Left renal cortex interstitium (tissue), 4 donors: ENCODE measurements at regions not wholly inside any gene's neighbourhood (a gene's known extent, or its start where the extent isn't known, plus 50 kb on each side); places are given as distances from the start of the nearest gene placed in this dataset.
"Not testable (repeated sequence)": the region's sequence is repeated elsewhere in the genome, so short reads cannot be mapped to it uniquely, and the experiment has no call there.

Experiments
- DNase-seq, 4 donors: peaks; one replicate each; pipeline ENCODE4 v3.0.0-alpha.2; 2013; ENCODE audit warnings: low read depth in 4 of 4, low spot score in 2 of 4, missing footprints in 1 of 4

DNA sequence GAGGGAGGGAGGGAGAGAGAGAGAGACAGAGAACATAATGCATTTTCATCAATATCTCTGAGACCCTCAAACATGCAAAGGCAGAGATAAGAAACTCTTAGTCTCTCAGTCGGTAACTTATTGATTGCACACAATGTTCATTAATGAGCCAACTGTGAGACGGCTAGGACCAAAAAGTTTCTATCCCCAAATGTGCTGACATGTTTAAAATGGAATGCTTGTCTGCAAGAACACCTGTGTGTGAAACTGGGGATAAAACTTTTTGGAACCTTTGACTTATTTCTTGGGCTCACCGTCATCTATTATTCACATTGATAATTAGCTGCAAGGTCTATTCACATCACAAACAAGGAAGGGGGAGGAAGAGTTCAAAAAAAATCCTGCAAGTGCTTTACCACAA lies 477.9 kb downstream of the STIM2 start:
- no peak for DNase-seq

DNA sequence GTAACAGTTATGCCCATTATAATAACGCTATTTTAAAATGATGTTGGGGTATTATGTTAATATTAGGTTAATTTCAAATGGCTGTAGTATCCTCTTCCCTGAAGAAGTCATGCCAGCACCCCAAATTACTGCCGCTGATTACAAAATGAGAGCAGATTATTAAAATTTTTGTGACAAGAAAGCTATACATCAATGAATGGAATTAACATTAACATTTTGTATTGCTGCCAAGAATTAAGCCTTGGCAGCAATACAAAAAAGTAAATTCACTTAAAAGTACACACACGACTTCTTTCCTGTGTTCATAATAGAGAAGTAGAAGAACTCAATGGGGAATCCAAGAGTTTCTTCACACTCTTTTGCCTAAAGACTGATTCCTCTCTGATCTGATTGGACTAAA lies 482.8 kb downstream of the STIM2 start:
- DNase-seq: no peak

DNA sequence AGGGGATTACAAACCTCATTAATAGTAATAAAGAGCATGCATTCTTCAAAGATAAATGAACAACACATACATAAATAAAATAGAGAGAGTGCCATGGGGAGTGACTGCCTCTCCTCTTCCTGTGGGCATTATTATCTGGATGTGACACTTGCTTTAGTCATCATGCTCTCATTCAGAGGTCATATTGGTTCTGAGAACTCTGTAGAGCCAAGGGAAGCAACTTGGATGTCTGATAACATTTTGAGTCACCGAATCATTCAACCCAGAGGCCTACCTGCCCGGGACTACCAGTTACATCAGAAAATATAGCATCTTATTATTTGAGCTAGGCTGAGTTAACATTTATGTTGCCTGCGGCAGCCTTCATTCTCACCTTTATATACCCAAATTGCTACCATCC lies 489.5 kb downstream of the STIM2 start:
- no peak for DNase-seq

DNA sequence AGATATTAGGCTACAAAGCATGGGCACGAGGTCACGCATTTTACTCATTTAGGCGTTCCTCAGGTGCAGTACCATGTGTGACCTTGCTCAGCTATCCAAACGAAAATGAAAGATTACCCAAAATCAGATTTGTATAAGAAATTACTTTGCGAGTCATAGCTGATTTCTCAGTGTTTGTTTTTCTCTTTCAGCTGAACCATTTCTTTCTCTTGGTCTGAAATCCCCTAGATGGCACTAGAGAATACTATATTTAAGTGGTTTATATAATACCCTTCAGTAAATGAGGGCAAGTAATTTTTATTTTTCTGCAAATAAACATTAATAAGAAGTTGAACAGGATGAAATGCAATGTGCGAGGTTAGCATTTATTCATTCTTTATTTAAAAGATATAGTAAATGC lies 496.6 kb downstream of the STIM2 start:
- no peak for DNase-seq

- no peak for DNase-seq
These were observed 497.6 kb downstream of the STIM2 start for GRCh38 chr4:27358269-27358668.

GRCh38 chr4:27360131-27360530 lies 499.5 kb downstream of the STIM2 start:
- DNase-seq: no peak

GRCh38 chr4:27360790-27361267 lies 500.2 kb downstream of the STIM2 start:
- DNase-seq: no peak

GRCh38 chr4:27364509-27364908 lies 503.9 kb downstream of the STIM2 start:
- no peak for DNase-seq

DNA sequence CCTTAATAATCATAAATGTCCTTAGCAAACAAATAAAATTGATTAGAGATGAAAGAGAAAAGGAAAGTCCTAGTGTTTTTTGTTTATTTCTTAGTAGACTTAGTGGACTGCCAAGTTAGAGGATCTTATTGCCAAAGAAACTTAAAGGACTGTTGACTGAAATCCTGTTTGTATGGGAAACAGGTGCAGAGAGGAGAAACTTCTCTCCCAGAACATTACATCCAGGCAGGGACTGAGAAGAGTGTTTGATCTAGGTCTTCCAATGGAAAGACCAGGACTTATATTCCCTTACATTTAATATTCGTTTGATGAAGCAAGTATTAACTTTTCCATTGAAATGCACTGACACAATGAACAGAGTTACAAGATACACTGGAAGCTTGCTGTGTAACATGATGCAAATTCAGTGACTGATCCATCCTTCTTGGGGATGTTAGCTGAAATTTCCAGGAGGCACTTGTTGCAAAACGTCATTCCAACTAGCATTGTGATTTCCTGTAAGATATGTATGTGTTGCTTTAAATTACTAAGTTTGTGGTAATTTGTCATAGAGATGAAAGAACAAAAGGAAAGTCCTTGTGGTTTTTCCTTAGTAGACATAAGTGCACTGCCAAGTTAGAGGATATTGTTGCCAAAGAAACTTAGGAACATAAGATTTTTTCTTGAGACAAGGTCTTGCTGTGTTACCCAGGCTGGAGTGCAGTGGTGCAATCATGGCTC lies 505.6 kb downstream of the STIM2 start:
- no peak for DNase-seq

DNA sequence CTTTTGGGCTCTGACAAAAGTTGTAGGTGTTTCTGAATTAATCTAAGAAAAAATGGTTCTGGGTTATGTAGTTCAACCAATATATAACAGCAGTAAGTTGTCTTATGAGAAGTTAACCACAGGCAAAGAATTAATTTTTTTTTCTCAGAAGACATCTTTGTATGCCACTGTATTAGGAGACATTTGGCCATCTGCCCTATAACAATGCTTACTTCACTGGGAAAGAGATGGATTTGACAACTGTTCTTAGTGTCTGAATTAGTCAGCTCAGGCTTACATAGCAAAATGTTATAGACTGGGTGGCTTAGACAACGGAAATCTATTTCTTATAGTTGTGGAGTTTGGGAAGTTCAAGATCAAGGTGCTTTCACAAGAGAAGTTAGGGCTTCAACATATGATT lies 508.1 kb downstream of the STIM2 start:
- DNase-seq: no peak

DNA sequence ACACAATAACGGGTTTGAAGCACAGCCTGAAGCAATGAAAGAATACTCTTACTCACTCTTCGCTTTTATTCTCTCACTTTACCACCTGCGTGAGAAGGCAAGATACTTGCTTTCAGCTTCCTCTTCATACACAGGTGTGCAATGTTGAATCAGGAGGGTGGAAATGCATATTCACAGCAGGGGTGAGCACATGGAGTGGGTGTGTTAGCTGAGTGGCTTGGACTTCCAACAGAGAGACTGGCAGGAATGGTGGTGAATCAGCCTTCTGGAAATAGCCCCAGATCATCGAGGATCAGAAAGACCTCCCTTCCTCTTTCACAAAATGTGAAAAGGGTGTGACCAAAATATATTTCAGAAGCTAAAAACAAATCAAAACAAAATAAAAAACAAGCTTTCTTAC lies 521.2 kb downstream of the STIM2 start:
- no peak for DNase-seq

DNA sequence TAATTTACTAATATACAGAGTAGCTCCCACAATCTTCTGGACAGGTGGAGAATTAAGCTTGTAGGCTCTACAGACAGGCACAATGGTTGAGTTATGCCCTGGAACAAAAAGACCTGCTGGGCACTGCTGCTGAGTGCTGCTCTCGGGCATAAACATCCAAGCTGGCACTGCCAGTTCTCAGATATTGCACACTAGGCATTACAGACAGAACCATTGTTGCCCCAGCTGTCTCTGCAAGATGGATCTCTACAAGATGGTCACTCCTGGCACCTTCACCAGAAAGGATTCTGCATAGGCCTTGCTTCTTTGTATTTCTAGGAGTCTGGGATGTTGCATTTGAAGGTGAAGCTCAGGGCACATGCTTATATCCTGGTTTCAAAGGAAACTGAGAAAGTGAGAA lies 527.1 kb downstream of the STIM2 start:
- no peak for DNase-seq

- no peak for DNase-seq
These were observed 537.2 kb downstream of the STIM2 start for GRCh38 chr4:27397886-27398285.

DNA sequence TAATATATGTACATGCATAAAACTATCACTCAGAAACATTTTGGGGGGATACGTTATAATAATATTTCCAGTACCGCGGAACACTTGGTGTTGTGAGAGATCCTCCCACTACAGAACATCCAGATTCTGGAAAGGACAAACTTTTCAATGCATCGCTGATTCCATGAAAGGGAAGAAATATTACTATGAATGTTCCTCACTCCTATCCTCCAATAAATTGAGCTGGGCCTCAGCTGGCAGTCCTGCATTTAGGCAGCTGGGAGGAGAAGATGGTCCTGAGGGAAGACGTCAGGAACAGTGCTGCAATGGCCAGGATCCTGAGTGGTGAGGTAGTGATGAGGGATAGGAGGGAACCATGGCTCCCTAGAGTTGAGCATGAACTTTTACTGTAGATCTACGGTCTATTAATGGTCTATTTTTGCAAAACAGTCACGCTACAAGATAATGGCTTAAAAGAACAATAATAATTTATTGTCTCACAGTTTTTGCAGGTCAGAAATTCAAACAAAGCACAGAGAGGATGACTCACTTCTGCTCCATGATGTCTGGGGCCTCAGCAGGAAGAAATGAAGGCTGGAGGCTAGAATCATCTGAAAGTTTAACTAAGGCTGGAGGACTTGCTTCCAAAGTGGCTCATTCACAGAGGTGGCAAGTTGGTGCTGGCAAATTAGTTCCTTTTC lies 538.1 kb downstream of the STIM2 start:
- no peak for DNase-seq

DNA sequence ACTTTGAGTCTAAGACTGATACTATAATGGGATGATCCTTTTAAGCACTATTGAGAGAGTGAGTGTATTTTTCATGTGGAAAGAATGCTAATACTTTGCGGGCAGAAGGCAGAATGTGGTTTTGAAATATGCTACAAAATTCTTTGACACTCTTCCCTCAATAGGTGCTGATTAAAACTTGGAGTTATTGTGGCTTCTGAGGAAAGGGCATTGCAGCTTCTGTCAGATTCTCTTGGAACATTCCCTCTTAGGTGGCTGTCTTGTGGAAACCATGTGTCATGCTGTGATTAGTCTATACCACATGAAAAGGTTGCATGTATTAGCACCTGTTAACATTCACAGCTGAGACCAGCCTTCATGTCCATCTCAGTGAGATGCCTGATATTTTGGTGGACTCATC lies 547.0 kb downstream of the STIM2 start:
- DNase-seq: no peak

- no peak for DNase-seq
These were observed 552.0 kb downstream of the STIM2 start for GRCh38 chr4:27412613-27413012.

GRCh38 chr4:27414887-27415731 lies 554.5 kb downstream of the STIM2 start:
- DNase-seq: no peak

DNA sequence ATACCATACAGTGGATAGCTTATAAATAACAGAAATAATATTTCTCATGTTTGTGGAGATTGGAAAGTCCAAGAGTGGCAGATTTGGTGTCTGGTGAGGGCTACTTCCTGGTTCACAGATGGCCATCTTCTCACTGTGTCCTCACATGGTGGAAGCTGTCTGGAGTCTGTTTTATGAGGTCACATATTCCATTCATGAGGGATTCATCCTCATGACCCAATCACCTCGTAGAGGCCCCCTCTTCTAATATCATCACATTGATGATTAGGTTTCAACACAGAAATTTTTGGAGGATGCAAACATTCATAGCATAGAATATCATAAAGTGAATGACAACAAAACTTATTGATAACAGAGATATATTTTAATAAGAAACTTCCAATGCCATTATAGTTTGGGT lies 568.0 kb downstream of the STIM2 start:
- no peak for DNase-seq

DNA sequence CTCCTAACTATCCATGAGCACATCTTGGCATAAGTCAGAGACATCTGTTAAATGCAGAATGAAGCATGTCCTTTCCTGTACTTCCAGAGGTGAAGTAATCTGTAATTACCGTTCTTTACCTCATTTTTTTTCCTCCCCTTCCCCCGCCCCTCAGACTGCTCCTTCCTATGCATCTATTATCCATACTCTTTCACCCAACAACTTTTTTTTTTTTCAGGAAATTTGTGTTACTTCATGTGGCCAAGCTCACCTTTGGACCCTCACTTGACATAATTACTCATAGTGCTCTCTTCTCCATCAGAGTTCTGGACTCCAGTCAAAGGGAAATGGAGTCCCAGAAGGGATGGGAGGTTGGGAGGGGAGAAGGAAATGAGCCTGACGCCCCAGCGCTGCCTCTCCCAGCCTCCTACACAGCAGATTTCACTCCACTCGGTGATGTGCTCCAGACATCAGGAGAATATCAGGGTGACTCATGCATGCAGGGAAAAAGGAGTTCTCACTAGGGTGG lies 568.8 kb downstream of the STIM2 start:
- no peak for DNase-seq

- no peak for DNase-seq
These were observed 581.5 kb downstream of the STIM2 start for GRCh38 chr4:27442146-27442545.

GRCh38 chr4:27442661-27443060 lies 582.0 kb downstream of the STIM2 start:
- not testable (repeated sequence) for DNase-seq
